Calu3 (cell line): ENCODE measurements at regions not wholly inside any gene's neighbourhood (a gene's known extent, or its start where the extent isn't known, plus 50 kb on each side); places are given as distances from the start of the nearest gene placed in this dataset.

ENCODE experiments used
- BruUV-seq: library from RNA; stranded (reverse); fragments of 400-500 nt; replicated peaks from 2 replicates; lab custom pipeline; 2021; lab: Mats Ljungman, UMichigan
- CTCF ChIA-PET: fragments of 300-600 bp; sonication (Branson Sonifier 250); formaldehyde crosslinking; loops from one replicate; lab custom pipeline; 2022; ENCODE audit warnings: antibody characterized with exemption; lab: Charles Lee
- DNase-seq: peaks from one replicate; pipeline ENCODE4 v3.0.0; 2022
- H3K27ac Mint-ChIP-seq: one replicate; pipeline ENCODE4 v1.8.0; 2022; ENCODE audit warnings: mixed read lengths; ENCODE audit not compliant: unreplicated experiment
- H3K27me3 Mint-ChIP-seq: one replicate; pipeline ENCODE4 v1.8.0; 2022; ENCODE audit warnings: mixed read lengths; ENCODE audit not compliant: unreplicated experiment
- H3K36me3 Mint-ChIP-seq: one replicate; pipeline ENCODE4 v1.8.0; 2022; ENCODE audit warnings: mild to moderate bottlenecking, moderate library complexity, mixed read lengths; ENCODE audit not compliant: insufficient read depth, unreplicated experiment
- H3K4me1 Mint-ChIP-seq: one replicate; pipeline ENCODE4 v1.8.0; 2022; ENCODE audit warnings: mild to moderate bottlenecking, low read depth, mixed read lengths; ENCODE audit not compliant: unreplicated experiment
- H3K4me3 Mint-ChIP-seq: one replicate; pipeline ENCODE4 v1.8.0; 2022; ENCODE audit warnings: mild to moderate bottlenecking, low read depth, moderate library complexity, mixed read lengths; ENCODE audit not compliant: unreplicated experiment
- H3K9me3 Mint-ChIP-seq: one replicate; pipeline ENCODE4 v1.8.0; 2022; ENCODE audit warnings: low read depth, mixed read lengths; ENCODE audit not compliant: unreplicated experiment
- CTCF ChIP-seq: fragments of 200-600 bp; IDR thresholded peaks from one replicate; pipeline ENCODE4 v1.8.0; 2022; ENCODE audit warnings: antibody characterized with exemption; ENCODE audit not compliant: unreplicated experiment
- intact Hi-C: fragments of 100-400 bp; cut with micrococcal nuclease; formaldehyde crosslinking; loops from one replicate; pipeline ENCODE4 v1.10.0; 2022; ENCODE audit not compliant: unreplicated experiment

- Mint-ChIP-seq H3K36me3 (no peaks in the 10 kb centered on the region), H3K27me3 (peaks cover 57% of the 10 kb centered on the region), H3K9me3 (no peaks in the 10 kb centered on the region), H3K4me1 (no peaks in the 10 kb centered on the region), H3K27ac (no peak overlapping the region), H3K4me3 (no peak overlapping the region)
- DNase-seq: no peak
- no peak for TF ChIP-seq CTCF
- intact Hi-C loops: no loop called here
- CTCF ChIA-PET: interaction anchor here (0.7 kb wide), 1 partner anchor 13 kb away, joined by 3 read pairs; no protein-coding TSS in a partner anchor
- no TSS peak for BruUV-seq
Observed at GRCh38 chr5:66315784-66316183, 171.7 kb downstream of the SREK1 start.

- no peak overlapping the region for H3K4me3 Mint-ChIP-seq
- no peaks in the 10 kb centered on the region for H3K9me3 Mint-ChIP-seq
- CTCF ChIA-PET: interaction anchor here (0.6 to 0.7 kb wide), 3 partner anchors 15 to 670 kb away, joined by 4 to 8 read pairs (median 6); no protein-coding TSS in a partner anchor
- intact Hi-C loops: no loop called here
- H3K36me3 Mint-ChIP-seq: no peaks in the 10 kb centered on the region
- no peak for DNase-seq
- TF ChIP-seq CTCF: no peak
- no TSS peak for BruUV-seq
- peaks cover 78% of the 10 kb centered on the region for H3K27me3 Mint-ChIP-seq
- H3K27ac Mint-ChIP-seq: no peak overlapping the region
- no peaks in the 10 kb centered on the region for H3K4me1 Mint-ChIP-seq
Observed at GRCh38 chr5:66322786-66323528, 178.9 kb downstream of the SREK1 start.

- BruUV-seq: no TSS peak
- TF ChIP-seq CTCF: no peak
- Mint-ChIP-seq H3K36me3 (no peaks in the 10 kb centered on the region), H3K9me3 (no peaks in the 10 kb centered on the region), H3K27ac (no peak overlapping the region), H3K27me3 (peaks cover 83% of the 10 kb centered on the region), H3K4me3 (no peak overlapping the region), H3K4me1 (no peaks in the 10 kb centered on the region)
- CTCF ChIA-PET: interaction anchor here (0.6 to 0.7 kb wide), 4 partner anchors 16 to 670 kb away, joined by 4 to 8 read pairs (median 6); no protein-coding TSS in a partner anchor
- no peak for DNase-seq
- intact Hi-C loops: no loop called here
Observed at GRCh38 chr5:66323529-66323895, 179.4 kb downstream of the SREK1 start.

DNA sequence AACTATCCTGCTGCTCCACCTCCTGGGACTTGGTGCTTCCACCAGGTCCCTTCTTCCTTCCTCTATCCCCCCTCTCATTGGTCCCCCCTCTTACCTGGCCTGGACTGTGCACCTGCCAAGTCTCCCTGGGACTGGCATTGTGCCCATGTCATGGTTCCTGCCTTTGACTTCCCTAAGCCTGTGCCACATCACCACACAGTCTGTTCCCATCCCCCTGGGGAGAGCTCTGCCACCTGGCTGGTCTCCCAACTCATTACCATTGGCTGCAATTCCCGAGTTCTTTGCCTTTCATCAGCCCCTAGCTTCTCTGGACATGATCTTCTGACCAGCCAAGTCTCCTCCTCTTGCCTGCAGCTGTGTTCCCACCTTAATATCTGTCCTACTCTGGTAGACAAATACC lies 180.3 kb downstream of the SREK1 start:
- H3K4me1 Mint-ChIP-seq: no peaks in the 10 kb centered on the region
- no peaks in the 10 kb centered on the region for H3K9me3 Mint-ChIP-seq
- DNase-seq: peak; percentile 6
- no TSS peak for BruUV-seq
- H3K27me3 Mint-ChIP-seq: peaks cover 83% of the 10 kb centered on the region
- intact Hi-C loops: no loop called here
- no peak overlapping the region for H3K4me3 Mint-ChIP-seq
- CTCF ChIA-PET: interaction anchor here (0.6 kb wide), 1 partner anchor 285 kb away, joined by 6 read pairs; no protein-coding TSS in a partner anchor
- TF ChIP-seq CTCF: no peak
- no peaks in the 10 kb centered on the region for H3K36me3 Mint-ChIP-seq
- H3K27ac Mint-ChIP-seq: no peak overlapping the region
